OCI-LY7 (cell line): ENCODE measurements at regions not wholly inside any gene's neighbourhood (a gene's known extent, or its start where the extent isn't known, plus 50 kb on each side); places are given as distances from the start of the nearest gene placed in this dataset.

Experiments used
- EZH2phosphoT487 ChIP-seq: fragments of 200-600 bp; sonication (generic); IDR thresholded peaks from 2 replicates; pipeline ENCODE4 v1.6.1; 2018; ENCODE audit warnings: low read depth, borderline replicate concordance, mild to moderate bottlenecking, mixed run types, antibody characterized with exemption, low read length, moderate library complexity, mixed read lengths
- TF ChIP-seq, protein P1 (sequence below): fragments of 200-600 bp; sonication (generic); conservative IDR thresholded peaks from 2 replicates; pipeline ENCODE4 v1.5.1; 2014; ENCODE audit warnings: mild to moderate bottlenecking, antibody characterized with exemption, low read length, moderate library complexity, mixed read lengths

DNA sequence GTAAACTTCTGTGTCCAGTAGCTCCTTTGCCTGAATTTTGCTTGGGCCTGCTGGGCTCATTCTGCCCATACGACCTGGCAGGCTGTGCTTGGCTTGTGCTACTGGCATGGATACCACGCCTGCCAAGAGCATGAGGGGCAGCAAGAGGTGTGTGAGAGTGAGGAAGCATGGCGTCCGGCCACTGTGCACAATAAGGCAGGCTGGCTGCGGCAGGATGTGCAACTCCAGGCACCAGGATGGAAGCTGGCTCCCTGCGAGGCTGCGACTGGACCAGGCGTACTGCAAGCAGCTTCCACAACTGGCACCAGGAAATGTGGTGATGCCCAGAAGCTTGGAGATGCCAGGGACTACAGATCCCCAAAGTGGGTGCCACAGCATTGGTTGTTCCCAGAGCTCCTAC is 709.3 kb downstream of the PCDH18 start:
- TF ChIP-seq, protein P1, sequence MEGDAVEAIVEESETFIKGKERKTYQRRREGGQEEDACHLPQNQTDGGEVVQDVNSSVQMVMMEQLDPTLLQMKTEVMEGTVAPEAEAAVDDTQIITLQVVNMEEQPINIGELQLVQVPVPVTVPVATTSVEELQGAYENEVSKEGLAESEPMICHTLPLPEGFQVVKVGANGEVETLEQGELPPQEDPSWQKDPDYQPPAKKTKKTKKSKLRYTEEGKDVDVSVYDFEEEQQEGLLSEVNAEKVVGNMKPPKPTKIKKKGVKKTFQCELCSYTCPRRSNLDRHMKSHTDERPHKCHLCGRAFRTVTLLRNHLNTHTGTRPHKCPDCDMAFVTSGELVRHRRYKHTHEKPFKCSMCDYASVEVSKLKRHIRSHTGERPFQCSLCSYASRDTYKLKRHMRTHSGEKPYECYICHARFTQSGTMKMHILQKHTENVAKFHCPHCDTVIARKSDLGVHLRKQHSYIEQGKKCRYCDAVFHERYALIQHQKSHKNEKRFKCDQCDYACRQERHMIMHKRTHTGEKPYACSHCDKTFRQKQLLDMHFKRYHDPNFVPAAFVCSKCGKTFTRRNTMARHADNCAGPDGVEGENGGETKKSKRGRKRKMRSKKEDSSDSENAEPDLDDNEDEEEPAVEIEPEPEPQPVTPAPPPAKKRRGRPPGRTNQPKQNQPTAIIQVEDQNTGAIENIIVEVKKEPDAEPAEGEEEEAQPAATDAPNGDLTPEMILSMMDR: no peak
- no peak for TF ChIP-seq EZH2phosphoT487
